IMR-90 (cell line): ENCODE measurements at regions not wholly inside any gene's neighbourhood (a gene's known extent, or its start where the extent isn't known, plus 50 kb on each side); places are given as distances from the start of the nearest gene placed in this dataset.

Experiments
- ATAC-seq: fragments of 200-7000 bp; cut with Tn5 transposase; 2 replicates; pipeline ENCODE4 v1.9.1; 2020; ENCODE audit warnings: low read depth, mild to moderate bottlenecking, moderate library complexity
- BruUV-seq: library from RNA; stranded (reverse); fragments of 400-500 nt; replicated peaks from 2 replicates; lab custom pipeline; 2021; lab: Mats Ljungman, UMichigan
- CTCF ChIA-PET: fragments of 300-600 bp; formaldehyde crosslinking; extraction: SDS; loops from one replicate; lab custom pipeline; 2021; ENCODE audit warnings: antibody characterized with exemption; lab: Yijun Ruan, JAX
- POLR2A ChIA-PET: fragments of 300-600 bp; sonication (Branson Sonifier 250); formaldehyde crosslinking; loops from one replicate; lab custom pipeline; 2022; ENCODE audit warnings: antibody characterized with exemption; ENCODE audit not compliant: unreplicated experiment; lab: Charles Lee
- DNase-seq: peaks from one replicate; pipeline ENCODE4 v3.0.0; 2013
- H2AFZ ChIP-seq: replicated peaks from 2 replicates; pipeline ENCODE3; 2013; ENCODE audit warnings: low read length, mild to moderate bottlenecking; ENCODE audit not compliant: poor library complexity
- H2AK5ac ChIP-seq: 2 replicates; pipeline ENCODE4 v1.6.1; 2013; ENCODE audit warnings: low read depth, low read length, inconsistent platforms
- H2AK9ac ChIP-seq: replicated peaks from 2 replicates; pipeline ENCODE3; 2013; ENCODE audit warnings: mild to moderate bottlenecking, low read depth, low read length, moderate library complexity; ENCODE audit not compliant: poor library complexity
- H2BK120ac ChIP-seq: 2 replicates; pipeline ENCODE4 v1.6.1; 2013; ENCODE audit warnings: low read depth, low read length, inconsistent platforms
- H2BK15ac ChIP-seq: 3 replicates; pipeline ENCODE4 v1.6.1; 2013; ENCODE audit warnings: low read depth, low read length, inconsistent platforms
- H2BK20ac ChIP-seq: 2 replicates; pipeline ENCODE4 v1.6.1; 2013; ENCODE audit warnings: low read depth, mild to moderate bottlenecking, inconsistent platforms, low read length, moderate library complexity
- H2BK5ac ChIP-seq: 2 replicates; pipeline ENCODE4 v1.6.1; 2013; ENCODE audit warnings: mild to moderate bottlenecking, low read depth, low read length, inconsistent platforms; ENCODE audit not compliant: poor library complexity, severe bottlenecking
- H3K14ac ChIP-seq: replicated peaks from 2 replicates; pipeline ENCODE4 v1.6.1; 2013; ENCODE audit warnings: low read depth, low read length, inconsistent platforms
- H3K18ac ChIP-seq: 2 replicates; pipeline ENCODE4 v1.6.1; 2013; ENCODE audit warnings: low read depth, low read length, control low read depth
- H3K23ac ChIP-seq: 2 replicates; pipeline ENCODE4 v1.6.1; 2013; ENCODE audit warnings: low read depth, low read length, inconsistent platforms
- H3K27ac ChIP-seq: 2 replicates; pipeline ENCODE4 v1.5.1; 2013; ENCODE audit warnings: mild to moderate bottlenecking, control low read depth, low read length; ENCODE audit not compliant: insufficient read depth
- H3K27me3 ChIP-seq: 2 replicates; pipeline ENCODE4 v1.6.1; 2013; ENCODE audit warnings: low read length; ENCODE audit not compliant: control insufficient read depth, insufficient read depth
- H3K36me3 ChIP-seq: 2 replicates; pipeline ENCODE4 v1.6.1; 2013; ENCODE audit warnings: low read length, mixed read lengths; ENCODE audit not compliant: control insufficient read depth, insufficient read depth
- H3K4ac ChIP-seq: 2 replicates; pipeline ENCODE4 v1.6.1; 2013; ENCODE audit warnings: low read depth, low read length, inconsistent platforms
- H3K4me1 ChIP-seq: 2 replicates; pipeline ENCODE4 v1.6.1; 2013; ENCODE audit warnings: low read length, mixed read lengths; ENCODE audit not compliant: control insufficient read depth, insufficient read depth
- H3K4me2 ChIP-seq: 2 replicates; pipeline ENCODE4 v1.6.1; 2013; ENCODE audit warnings: low read depth, mild to moderate bottlenecking, control low read depth, low read length, moderate library complexity
- H3K4me3 ChIP-seq: 2 replicates; pipeline ENCODE4 v1.5.1; 2013; ENCODE audit warnings: low read depth, mild to moderate bottlenecking, control low read depth, low read length, moderate library complexity; ENCODE audit not compliant: insufficient read depth
- H3K56ac ChIP-seq: 2 replicates; pipeline ENCODE4 v1.6.1; 2013; ENCODE audit warnings: low read length, inconsistent platforms; ENCODE audit not compliant: insufficient read depth; ENCODE audit errors: extremely low read depth
- H3K79me1 ChIP-seq, 2 experiments: 2 replicates each; pipeline ENCODE4 v1.6.1; 2013; ENCODE audit warnings: low read length in 2 of 2, inconsistent platforms in 1 of 2, low read depth in 1 of 2
- H3K9ac ChIP-seq: 2 replicates; pipeline ENCODE4 v1.6.1; 2013; ENCODE audit warnings: low read depth, low read length, control low read depth
- H3K9me1 ChIP-seq: 2 replicates; pipeline ENCODE4 v1.6.1; 2013; ENCODE audit warnings: low read length, inconsistent platforms; ENCODE audit not compliant: insufficient read depth
- H3K9me3 ChIP-seq: 2 replicates; pipeline ENCODE4 v1.6.1; 2013; ENCODE audit warnings: low read length; ENCODE audit not compliant: control insufficient read depth, insufficient read depth
- H4K20me1 ChIP-seq: 2 replicates; pipeline ENCODE4 v1.6.1; 2013; ENCODE audit warnings: low read length, inconsistent platforms; ENCODE audit not compliant: insufficient read depth
- H4K5ac ChIP-seq: 2 replicates; pipeline ENCODE4 v1.6.1; 2013; ENCODE audit warnings: mild to moderate bottlenecking, low read depth, low read length, control low read depth
- H4K8ac ChIP-seq, 2 experiments: 2 replicates each; pipeline ENCODE4 v1.6.1; 2013; ENCODE audit warnings: low read depth in 2 of 2, low read length in 2 of 2, control low read depth in 1 of 2, inconsistent platforms in 1 of 2
- H4K91ac ChIP-seq: 2 replicates; pipeline ENCODE4 v1.6.1; 2013; ENCODE audit warnings: low read depth, low read length, inconsistent platforms; ENCODE audit not compliant: insufficient read depth
- BHLHE40 ChIP-seq: fragments of 150-350 bp; IDR thresholded peaks from 2 replicates; pipeline ENCODE4 v1.6.1; 2016; ENCODE audit warnings: mild to moderate bottlenecking, low read depth, low read length
- CEBPB ChIP-seq: IDR thresholded peaks from 2 replicates; pipeline ENCODE4 v1.6.1; 2012; ENCODE audit warnings: low read depth, low read length, improper control_type of control experiment
- CHD1 ChIP-seq: IDR thresholded peaks from 2 replicates; pipeline ENCODE4 v1.6.1; 2012; ENCODE audit warnings: low read depth, low read length, improper control_type of control experiment
- FOS ChIP-seq: fragments of 150-350 bp; IDR thresholded peaks from 2 replicates; pipeline ENCODE4 v1.6.1; 2016; ENCODE audit warnings: low read depth, low read length
- MAFK ChIP-seq: IDR thresholded peaks from 2 replicates; pipeline ENCODE4 v1.6.1; 2012; ENCODE audit warnings: low read depth, low read length, improper control_type of control experiment
- MAZ ChIP-seq: IDR thresholded peaks from 2 replicates; pipeline ENCODE4 v1.6.1; 2012; ENCODE audit warnings: low read depth, mild to moderate bottlenecking, low read length, improper control_type of control experiment, moderate library complexity, borderline replicate concordance
- MXI1 ChIP-seq: IDR thresholded peaks from 2 replicates; pipeline ENCODE4 v1.6.1; 2012; ENCODE audit warnings: low read depth, mild to moderate bottlenecking, low read length, moderate library complexity, borderline replicate concordance
- NFE2L2 ChIP-seq: fragments of 150-350 bp; IDR thresholded peaks from 2 replicates; pipeline ENCODE4 v1.6.1; 2016; ENCODE audit warnings: low read depth, mild to moderate bottlenecking, low read length
- POLR2A ChIP-seq: IDR thresholded peaks from 2 replicates; pipeline ENCODE4 v1.6.1; 2012; ENCODE audit warnings: mild to moderate bottlenecking, low read depth, low read length
- RAD21 ChIP-seq: IDR thresholded peaks from 2 replicates; pipeline ENCODE4 v1.6.1; 2012; ENCODE audit warnings: low read length, improper control_type of control experiment
- RCOR1 ChIP-seq: IDR thresholded peaks from 2 replicates; pipeline ENCODE4 v1.6.1; 2012; ENCODE audit warnings: mild to moderate bottlenecking, low read length, improper control_type of control experiment; ENCODE audit not compliant: insufficient replicate concordance
- RFX5 ChIP-seq: IDR thresholded peaks from 2 replicates; pipeline ENCODE4 v1.8.0; 2012; ENCODE audit warnings: low read depth, mild to moderate bottlenecking, low read length, moderate library complexity
- SMC3 ChIP-seq: fragments of 150-350 bp; IDR thresholded peaks from 2 replicates; pipeline ENCODE4 v1.6.1; 2016; ENCODE audit warnings: low read depth, mild to moderate bottlenecking, antibody characterized with exemption, low read length, moderate library complexity
- WGBS, 2 experiments: methylation state at CpG; one replicate each; pipeline versions ENCODE4 v1.1.5 to v1.1.7; 2013; ENCODE audit warnings: missing lambda C conversion rate in 2 of 2; ENCODE audit not compliant: insufficient read length in 1 of 2; ENCODE audit errors: extremely low coverage in 2 of 2; 5-methylcytosine and 5-hydroxymethylcytosine counted together
- dilution Hi-C: fragments of 300-500 bp; cut with HindIII; formaldehyde crosslinking; loops from one replicate; pipeline ENCODE4 v1.14.3; 2018; ENCODE audit warnings: low sequenced_read_pairs; ENCODE audit not compliant: unreplicated experiment
- in situ Hi-C: fragments of 300-500 bp; cut with MboI; formaldehyde crosslinking; loops from 3 replicates; pipeline ENCODE4 v1.14.3; 2019; ENCODE audit warnings: low sequenced_read_pairs, inconsistent platforms, mixed read lengths
- intact Hi-C: fragments of 100-400 bp; cut with micrococcal nuclease; formaldehyde crosslinking; loops from 2 replicates; pipeline ENCODE4 v1.10.0; 2022
- TF ChIP-seq, protein P1 (sequence below): fragments of 150-350 bp; IDR thresholded peaks from 2 replicates; pipeline ENCODE4 v1.6.1; 2016; ENCODE audit warnings: low read depth, mild to moderate bottlenecking, low read length, moderate library complexity, borderline replicate concordance
- TF ChIP-seq, protein P2 (sequence below): conservative IDR thresholded peaks from 2 replicates; pipeline ENCODE4 v1.5.1; 2012; ENCODE audit warnings: mild to moderate bottlenecking, low read depth, low read length, improper control_type of control experiment
- TF ChIP-seq, protein P3 (sequence below): fragments of 150-350 bp; IDR thresholded peaks from 2 replicates; pipeline ENCODE4 v1.6.1; 2017; ENCODE audit warnings: mild to moderate bottlenecking, antibody characterized with exemption, low read length, low read depth

DNA sequence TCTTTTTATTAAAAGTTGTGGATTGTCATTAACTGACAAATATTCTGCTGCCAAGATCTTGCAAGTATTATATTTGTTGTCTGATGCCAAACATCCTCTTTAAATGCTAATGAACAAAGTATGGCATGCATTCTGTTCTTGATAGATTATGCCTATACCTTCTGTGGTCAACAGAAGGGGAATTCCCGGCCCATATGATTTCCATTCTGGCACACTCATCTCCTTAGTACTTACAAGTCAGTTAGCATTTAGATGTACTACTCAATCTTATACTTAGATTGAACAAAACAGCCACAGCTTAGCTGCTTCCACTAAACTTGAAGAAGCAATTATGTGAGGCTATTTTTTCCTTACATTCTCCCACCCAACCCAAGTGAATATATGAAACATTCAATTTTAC, 246.1 kb upstream of the DACH1 start:
- no peak overlapping the region for H2AFZ ChIP-seq
- H3K56ac ChIP-seq, result no peak overlapping the region
- no peak for ATAC-seq
- no peak overlapping the region for H2BK20ac ChIP-seq
- H3K9me1 ChIP-seq, result no peaks in the 10 kb centered on the region
- TF ChIP-seq MAFK (no peak), NFE2L2 (no peak), RCOR1 (no peak), FOS (no peak), CEBPB (no peak), RFX5 (no peak), RAD21 (no peak), CHD1 (no peak), MAZ (no peak), SMC3 (no peak), POLR2A (no peak), MXI1 (no peak), BHLHE40 (no peak)
- TF ChIP-seq, protein P1, sequence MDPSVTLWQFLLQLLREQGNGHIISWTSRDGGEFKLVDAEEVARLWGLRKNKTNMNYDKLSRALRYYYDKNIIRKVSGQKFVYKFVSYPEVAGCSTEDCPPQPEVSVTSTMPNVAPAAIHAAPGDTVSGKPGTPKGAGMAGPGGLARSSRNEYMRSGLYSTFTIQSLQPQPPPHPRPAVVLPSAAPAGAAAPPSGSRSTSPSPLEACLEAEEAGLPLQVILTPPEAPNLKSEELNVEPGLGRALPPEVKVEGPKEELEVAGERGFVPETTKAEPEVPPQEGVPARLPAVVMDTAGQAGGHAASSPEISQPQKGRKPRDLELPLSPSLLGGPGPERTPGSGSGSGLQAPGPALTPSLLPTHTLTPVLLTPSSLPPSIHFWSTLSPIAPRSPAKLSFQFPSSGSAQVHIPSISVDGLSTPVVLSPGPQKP, result no peak
- TF ChIP-seq, protein P2, sequence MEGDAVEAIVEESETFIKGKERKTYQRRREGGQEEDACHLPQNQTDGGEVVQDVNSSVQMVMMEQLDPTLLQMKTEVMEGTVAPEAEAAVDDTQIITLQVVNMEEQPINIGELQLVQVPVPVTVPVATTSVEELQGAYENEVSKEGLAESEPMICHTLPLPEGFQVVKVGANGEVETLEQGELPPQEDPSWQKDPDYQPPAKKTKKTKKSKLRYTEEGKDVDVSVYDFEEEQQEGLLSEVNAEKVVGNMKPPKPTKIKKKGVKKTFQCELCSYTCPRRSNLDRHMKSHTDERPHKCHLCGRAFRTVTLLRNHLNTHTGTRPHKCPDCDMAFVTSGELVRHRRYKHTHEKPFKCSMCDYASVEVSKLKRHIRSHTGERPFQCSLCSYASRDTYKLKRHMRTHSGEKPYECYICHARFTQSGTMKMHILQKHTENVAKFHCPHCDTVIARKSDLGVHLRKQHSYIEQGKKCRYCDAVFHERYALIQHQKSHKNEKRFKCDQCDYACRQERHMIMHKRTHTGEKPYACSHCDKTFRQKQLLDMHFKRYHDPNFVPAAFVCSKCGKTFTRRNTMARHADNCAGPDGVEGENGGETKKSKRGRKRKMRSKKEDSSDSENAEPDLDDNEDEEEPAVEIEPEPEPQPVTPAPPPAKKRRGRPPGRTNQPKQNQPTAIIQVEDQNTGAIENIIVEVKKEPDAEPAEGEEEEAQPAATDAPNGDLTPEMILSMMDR, result no peak
- TF ChIP-seq, protein P3, sequence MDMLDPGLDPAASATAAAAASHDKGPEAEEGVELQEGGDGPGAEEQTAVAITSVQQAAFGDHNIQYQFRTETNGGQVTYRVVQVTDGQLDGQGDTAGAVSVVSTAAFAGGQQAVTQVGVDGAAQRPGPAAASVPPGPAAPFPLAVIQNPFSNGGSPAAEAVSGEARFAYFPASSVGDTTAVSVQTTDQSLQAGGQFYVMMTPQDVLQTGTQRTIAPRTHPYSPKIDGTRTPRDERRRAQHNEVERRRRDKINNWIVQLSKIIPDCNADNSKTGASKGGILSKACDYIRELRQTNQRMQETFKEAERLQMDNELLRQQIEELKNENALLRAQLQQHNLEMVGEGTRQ, result no peak
- H3K14ac ChIP-seq, result no peak overlapping the region
- intact Hi-C loops (no loop called here), in situ Hi-C loops (no loop called here), dilution Hi-C loops (no loop called here)
- no peak overlapping the region for H3K23ac ChIP-seq
- H2AK9ac ChIP-seq, result no peak overlapping the region
- no peak overlapping the region for H2AK5ac ChIP-seq
- CTCF ChIA-PET, result no interaction called here
- no peak overlapping the region for H2BK15ac ChIP-seq
- POLR2A ChIA-PET, result no interaction called here
- no peak overlapping the region for H4K5ac ChIP-seq
- no peak overlapping the region for H3K4me3 ChIP-seq
- H3K18ac ChIP-seq, result no peak overlapping the region
- H3K27ac ChIP-seq, result no peak overlapping the region
- H2BK5ac ChIP-seq, result no peak overlapping the region
- H4K91ac ChIP-seq, result no peak overlapping the region
- DNase-seq, result no peak
- peaks cover 3% of the 10 kb centered on the region for H3K9me3 ChIP-seq
- H3K9ac ChIP-seq, result no peak overlapping the region
- no peaks in the 10 kb centered on the region for H3K36me3 ChIP-seq
- H2BK120ac ChIP-seq, result no peak overlapping the region
- no CpG with 5 or more reads among the region's 1 CpG for WGBS, 2 experiments
- H3K27me3 ChIP-seq, result no peaks in the 10 kb centered on the region
- no TSS peak for BruUV-seq
- no peaks in the 10 kb centered on the region for H3K79me1 ChIP-seq
- no peaks in the 10 kb centered on the region for H3K4me1 ChIP-seq
- no peak overlapping the region for H4K8ac ChIP-seq
- no peaks in the 10 kb centered on the region for H4K20me1 ChIP-seq
- H3K4ac ChIP-seq, result no peak overlapping the region
- no peak overlapping the region for H3K4me2 ChIP-seq
